GM23338 (cell line): ENCODE measurements at regions not wholly inside any gene's neighbourhood (a gene's known extent, or its start where the extent isn't known, plus 50 kb on each side); places are given as distances from the start of the nearest gene placed in this dataset.

Experiments used
- ATAC-seq: fragments of 200-7000 bp; cut with Tn5 transposase; 3 replicates; pipeline ENCODE4 v1.9.1; 2020
- DNase-seq: peaks from one replicate; pipeline ENCODE4 v3.0.0-alpha.2; 2015; ENCODE audit warnings: low spot score
- H2AFZ ChIP-seq: fragments of 200-600 bp; sonication (generic); 2 replicates; pipeline ENCODE4 v1.8.0; 2016; ENCODE audit warnings: antibody characterized with exemption, mild to moderate bottlenecking, moderate library complexity
- H3F3A ChIP-seq: fragments of 200-600 bp; sonication (generic); replicated peaks from 2 replicates; pipeline ENCODE4 v1.8.0; 2017; ENCODE audit warnings: antibody characterized with exemption, mixed run types, low read depth
- H3K27ac ChIP-seq: fragments of 200-600 bp; sonication (generic); 2 replicates; pipeline ENCODE4 v1.6.1; 2016; ENCODE audit warnings: low read depth
- H3K27me3 ChIP-seq: fragments of 200-600 bp; sonication (generic); 2 replicates; pipeline ENCODE4 v1.8.0; 2016; ENCODE audit warnings: mild to moderate bottlenecking, mixed run types, moderate library complexity; ENCODE audit not compliant: insufficient read depth
- H3K36me3 ChIP-seq: fragments of 200-600 bp; sonication (generic); 2 replicates; pipeline ENCODE4 v1.8.0; 2016; ENCODE audit warnings: mild to moderate bottlenecking; ENCODE audit not compliant: insufficient read depth
- H3K4me1 ChIP-seq: fragments of 200-600 bp; sonication (generic); 2 replicates; pipeline ENCODE4 v1.8.0; 2016; ENCODE audit warnings: mild to moderate bottlenecking, moderate library complexity; ENCODE audit not compliant: insufficient read depth
- H3K4me2 ChIP-seq: fragments of 200-600 bp; sonication (generic); 2 replicates; pipeline ENCODE4 v1.7.1; 2017; ENCODE audit warnings: mixed run types
- H3K4me3 ChIP-seq: fragments of 200-600 bp; sonication (generic); 2 replicates; pipeline ENCODE4 v1.6.1; 2016; ENCODE audit warnings: mixed run types
- H3K79me2 ChIP-seq: fragments of 200-600 bp; sonication (generic); replicated peaks from 2 replicates; pipeline ENCODE4 v1.8.0; 2017; ENCODE audit warnings: mild to moderate bottlenecking; ENCODE audit not compliant: insufficient read depth
- H3K9me2 ChIP-seq: fragments of 200-600 bp; sonication (generic); 2 replicates; pipeline ENCODE4 v1.8.0; 2017; ENCODE audit not compliant: insufficient read depth
- H4K20me1 ChIP-seq: fragments of 200-600 bp; sonication (generic); replicated peaks from 2 replicates; pipeline ENCODE4 v1.8.0; 2017; ENCODE audit warnings: mild to moderate bottlenecking; ENCODE audit not compliant: insufficient read depth
- H3K27ac Mint-ChIP-seq: 2 replicates; pipeline ENCODE4 v1.8.0; 2020; ENCODE audit warnings: inconsistent platforms, mild to moderate bottlenecking, moderate library complexity, mixed read lengths
- H3K27me3 Mint-ChIP-seq: 3 replicates; pipeline ENCODE4 v1.8.0; 2022; ENCODE audit warnings: low read depth, mild to moderate bottlenecking, moderate library complexity, mixed read lengths, inconsistent platforms; ENCODE audit not compliant: insufficient read depth, poor library complexity
- H3K36me3 Mint-ChIP-seq: 3 replicates; pipeline ENCODE4 v1.8.0; 2021; ENCODE audit warnings: low read depth, mild to moderate bottlenecking, inconsistent platforms, moderate library complexity, mixed read lengths
- H3K4me1 Mint-ChIP-seq: 3 replicates; pipeline ENCODE4 v1.8.0; 2020; ENCODE audit warnings: mild to moderate bottlenecking, inconsistent platforms, mixed read lengths
- H3K4me3 Mint-ChIP-seq: 3 replicates; pipeline ENCODE4 v1.8.0; 2021; ENCODE audit warnings: moderate library complexity, mild to moderate bottlenecking, inconsistent platforms, mixed read lengths
- H3K9me3 Mint-ChIP-seq: 3 replicates; pipeline ENCODE4 v1.8.0; 2020; ENCODE audit warnings: moderate library complexity, mild to moderate bottlenecking, inconsistent platforms, mixed read lengths
- CREB1 ChIP-seq: fragments of 250-450 bp; sonication (Bioruptor Pico); IDR thresholded peaks from 2 replicates; pipeline ENCODE4 v1.5.0; 2020; ENCODE audit warnings: low read depth, mild to moderate bottlenecking, moderate library complexity
- EZH2 ChIP-seq: fragments of 200-600 bp; sonication (generic); IDR thresholded peaks from one replicate; pipeline ENCODE4 v1.8.0; 2017; ENCODE audit warnings: antibody characterized with exemption, mild to moderate bottlenecking, low read depth; ENCODE audit not compliant: unreplicated experiment
- EZH2phosphoT487 ChIP-seq: fragments of 200-600 bp; sonication (generic); IDR thresholded peaks from one replicate; pipeline ENCODE4 v1.8.1; 2018; ENCODE audit warnings: antibody characterized with exemption; ENCODE audit not compliant: unreplicated experiment
- NANOG ChIP-seq: IDR thresholded peaks from 2 replicates; pipeline ENCODE4 v1.6.1; 2016; ENCODE audit warnings: antibody characterized with exemption, borderline replicate concordance
- STAT1 ChIP-seq: IDR thresholded peaks from one replicate; pipeline ENCODE4 v1.6.1; 2016; ENCODE audit warnings: antibody characterized with exemption; ENCODE audit not compliant: unreplicated experiment
- ZNF114 ChIP-seq: fragments of 250-450 bp; sonication (Bioruptor Pico); IDR thresholded peaks from 2 replicates; pipeline ENCODE4 v1.5.0; 2020; ENCODE audit warnings: mild to moderate bottlenecking, moderate library complexity
- ZNF331 ChIP-seq: fragments of 250-450 bp; sonication (Bioruptor Pico); IDR thresholded peaks from 2 replicates; pipeline ENCODE4 v1.5.0; 2020; ENCODE audit warnings: low read depth, mild to moderate bottlenecking, moderate library complexity
- ZNF462 ChIP-seq: fragments of 250-450 bp; sonication (Bioruptor Pico); IDR thresholded peaks from 2 replicates; pipeline ENCODE4 v1.5.0; 2020; ENCODE audit warnings: mild to moderate bottlenecking, moderate library complexity
- TF ChIP-seq, protein P1 (sequence below), 2 experiments: fragments of 200-600 bp in 1 of 2; sonication (generic) in 1 of 2; conservative IDR thresholded peaks; 2 replicates each; pipeline versions ENCODE4 v1.5.1 to v1.6.1; 2016 to 2017; ENCODE audit warnings: antibody characterized with exemption in 2 of 2, low read depth in 2 of 2, mild to moderate bottlenecking in 2 of 2, moderate library complexity in 1 of 2
- TF ChIP-seq, protein P2 (sequence below): IDR thresholded peaks from one replicate; pipeline ENCODE4 v1.6.1; 2018; ENCODE audit warnings: antibody characterized with exemption; ENCODE audit not compliant: unreplicated experiment

DNA sequence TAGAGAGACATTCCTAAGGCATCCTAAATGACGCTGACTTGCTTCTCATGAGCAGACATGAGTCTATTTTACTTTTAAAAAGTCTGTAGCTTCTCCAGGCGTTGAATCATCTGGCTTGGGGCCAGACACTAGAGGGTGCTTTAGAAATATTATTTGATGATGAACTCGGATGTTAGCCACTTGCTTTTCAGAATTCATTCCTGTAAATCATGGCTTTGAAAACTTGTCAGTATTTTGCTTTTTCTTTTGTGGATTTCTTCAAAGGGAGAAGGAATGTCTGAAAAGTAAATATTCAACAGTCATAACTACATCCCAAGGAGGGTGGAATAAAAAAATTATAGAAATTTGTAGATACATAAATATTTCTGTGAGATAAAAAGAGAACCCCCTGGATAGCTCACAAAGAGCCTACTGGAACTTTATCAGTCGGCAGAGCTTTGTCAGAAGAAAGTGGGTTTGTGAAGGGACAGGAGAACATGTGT, 370.8 kb downstream of the OSR1 start:
- Mint-ChIP-seq H3K36me3 (no peaks in the 10 kb centered on the region), H3K27ac (no peak overlapping the region), H3K9me3 (no peaks in the 10 kb centered on the region), H3K4me1 (peaks cover 19% of the 10 kb centered on the region; the same call in 2 of the 3 replicates), H3K4me3 (no peak overlapping the region), H3K27me3 (no peaks in the 10 kb centered on the region)
- H2AFZ ChIP-seq = no peak overlapping the region
- DNase-seq (no peak), ATAC-seq (no peak)
- H3K36me3 ChIP-seq = no peaks in the 10 kb centered on the region
- peaks cover 9% of the 10 kb centered on the region for H3K4me1 ChIP-seq
- no peaks in the 10 kb centered on the region for H3K9me2 ChIP-seq
- no peak overlapping the region for H3K4me2 ChIP-seq
- no peaks in the 10 kb centered on the region for H3K79me2 ChIP-seq
- no peaks in the 10 kb centered on the region for H3K27me3 ChIP-seq
- no peak for TF ChIP-seq CREB1 (CRISPR knock-in tag)
- TF ChIP-seq, protein P1, sequence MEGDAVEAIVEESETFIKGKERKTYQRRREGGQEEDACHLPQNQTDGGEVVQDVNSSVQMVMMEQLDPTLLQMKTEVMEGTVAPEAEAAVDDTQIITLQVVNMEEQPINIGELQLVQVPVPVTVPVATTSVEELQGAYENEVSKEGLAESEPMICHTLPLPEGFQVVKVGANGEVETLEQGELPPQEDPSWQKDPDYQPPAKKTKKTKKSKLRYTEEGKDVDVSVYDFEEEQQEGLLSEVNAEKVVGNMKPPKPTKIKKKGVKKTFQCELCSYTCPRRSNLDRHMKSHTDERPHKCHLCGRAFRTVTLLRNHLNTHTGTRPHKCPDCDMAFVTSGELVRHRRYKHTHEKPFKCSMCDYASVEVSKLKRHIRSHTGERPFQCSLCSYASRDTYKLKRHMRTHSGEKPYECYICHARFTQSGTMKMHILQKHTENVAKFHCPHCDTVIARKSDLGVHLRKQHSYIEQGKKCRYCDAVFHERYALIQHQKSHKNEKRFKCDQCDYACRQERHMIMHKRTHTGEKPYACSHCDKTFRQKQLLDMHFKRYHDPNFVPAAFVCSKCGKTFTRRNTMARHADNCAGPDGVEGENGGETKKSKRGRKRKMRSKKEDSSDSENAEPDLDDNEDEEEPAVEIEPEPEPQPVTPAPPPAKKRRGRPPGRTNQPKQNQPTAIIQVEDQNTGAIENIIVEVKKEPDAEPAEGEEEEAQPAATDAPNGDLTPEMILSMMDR (conservative IDR thresholded peaks at IDR 0.05; ENCODE audit: low read depth in 2 of 2) = peak in 1 of 2 experiments; percentile 38; a peak in 2 of 4 replicates
- H3K27ac ChIP-seq = no peak overlapping the region
- no peak overlapping the region for H3K4me3 ChIP-seq
- H4K20me1 ChIP-seq = no peaks in the 10 kb centered on the region
- H3F3A ChIP-seq = no peaks in the 10 kb centered on the region

DNA sequence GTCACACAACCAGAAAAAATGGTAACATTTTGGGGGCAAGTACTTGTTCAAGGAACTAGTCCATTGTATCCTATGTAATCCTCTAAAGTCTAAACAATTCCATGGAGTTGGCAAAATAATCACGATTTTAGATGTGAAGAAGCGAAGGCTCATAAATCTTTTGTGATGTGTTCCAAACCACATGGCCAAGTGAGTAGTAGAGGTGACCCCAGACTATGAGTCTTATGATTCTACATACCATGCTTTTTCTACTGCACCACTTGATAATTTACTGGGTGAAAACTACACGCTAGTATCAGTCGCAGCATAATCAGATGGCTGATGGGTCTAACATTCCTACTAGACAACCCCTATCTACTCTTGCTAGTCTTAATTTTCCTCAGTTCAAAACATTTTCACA, 371.4 kb downstream of the OSR1 start:
- no peaks in the 10 kb centered on the region for H3K27me3 ChIP-seq
- ATAC-seq = no peak
- H3K4me2 ChIP-seq = no peak overlapping the region
- no peaks in the 10 kb centered on the region for H3K36me3 ChIP-seq
- no peaks in the 10 kb centered on the region for H3K27me3 Mint-ChIP-seq
- no peaks in the 10 kb centered on the region for H3F3A ChIP-seq
- H3K36me3 Mint-ChIP-seq = no peaks in the 10 kb centered on the region
- H3K27ac ChIP-seq = no peak overlapping the region
- no peaks in the 10 kb centered on the region for H4K20me1 ChIP-seq
- H3K79me2 ChIP-seq = no peaks in the 10 kb centered on the region
- H3K4me3 ChIP-seq = no peak overlapping the region
- peaks cover 9% of the 10 kb centered on the region for H3K4me1 ChIP-seq
- H3K9me3 Mint-ChIP-seq = no peaks in the 10 kb centered on the region
- no peak overlapping the region for H3K4me3 Mint-ChIP-seq
- no peak for DNase-seq
- no peaks in the 10 kb centered on the region for H3K9me2 ChIP-seq
- no peak overlapping the region for H2AFZ ChIP-seq
- H3K27ac Mint-ChIP-seq = no peak overlapping the region
- peaks cover 19% of the 10 kb centered on the region; the same call in 2 of the 3 replicates for H3K4me1 Mint-ChIP-seq
- TF ChIP-seq EZH2 = no peak
- no peak for TF ChIP-seq ZNF331 (CRISPR knock-in tag)
- TF ChIP-seq NANOG = no peak
- no peak for TF ChIP-seq ZNF462 (CRISPR knock-in tag)
- TF ChIP-seq STAT1 = no peak
- no peak for TF ChIP-seq ZNF114 (CRISPR knock-in tag)
- no peak for TF ChIP-seq EZH2phosphoT487
- TF ChIP-seq, protein P2, sequence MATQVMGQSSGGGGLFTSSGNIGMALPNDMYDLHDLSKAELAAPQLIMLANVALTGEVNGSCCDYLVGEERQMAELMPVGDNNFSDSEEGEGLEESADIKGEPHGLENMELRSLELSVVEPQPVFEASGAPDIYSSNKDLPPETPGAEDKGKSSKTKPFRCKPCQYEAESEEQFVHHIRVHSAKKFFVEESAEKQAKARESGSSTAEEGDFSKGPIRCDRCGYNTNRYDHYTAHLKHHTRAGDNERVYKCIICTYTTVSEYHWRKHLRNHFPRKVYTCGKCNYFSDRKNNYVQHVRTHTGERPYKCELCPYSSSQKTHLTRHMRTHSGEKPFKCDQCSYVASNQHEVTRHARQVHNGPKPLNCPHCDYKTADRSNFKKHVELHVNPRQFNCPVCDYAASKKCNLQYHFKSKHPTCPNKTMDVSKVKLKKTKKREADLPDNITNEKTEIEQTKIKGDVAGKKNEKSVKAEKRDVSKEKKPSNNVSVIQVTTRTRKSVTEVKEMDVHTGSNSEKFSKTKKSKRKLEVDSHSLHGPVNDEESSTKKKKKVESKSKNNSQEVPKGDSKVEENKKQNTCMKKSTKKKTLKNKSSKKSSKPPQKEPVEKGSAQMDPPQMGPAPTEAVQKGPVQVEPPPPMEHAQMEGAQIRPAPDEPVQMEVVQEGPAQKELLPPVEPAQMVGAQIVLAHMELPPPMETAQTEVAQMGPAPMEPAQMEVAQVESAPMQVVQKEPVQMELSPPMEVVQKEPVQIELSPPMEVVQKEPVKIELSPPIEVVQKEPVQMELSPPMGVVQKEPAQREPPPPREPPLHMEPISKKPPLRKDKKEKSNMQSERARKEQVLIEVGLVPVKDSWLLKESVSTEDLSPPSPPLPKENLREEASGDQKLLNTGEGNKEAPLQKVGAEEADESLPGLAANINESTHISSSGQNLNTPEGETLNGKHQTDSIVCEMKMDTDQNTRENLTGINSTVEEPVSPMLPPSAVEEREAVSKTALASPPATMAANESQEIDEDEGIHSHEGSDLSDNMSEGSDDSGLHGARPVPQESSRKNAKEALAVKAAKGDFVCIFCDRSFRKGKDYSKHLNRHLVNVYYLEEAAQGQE = no peak
